ENCODE measurements at regions not wholly inside any gene's neighbourhood (a gene's known extent, or its start where the extent isn't known, plus 50 kb on each side); places are given as distances from the start of the nearest gene placed in this dataset.

GRCh38 chr20:40916276-40916675 is 112.3 kb upstream of the TOP1 start:
- H3K4me1 ChIP-seq (ENCODE audit: insufficient read depth, low read length), result no peaks in the 10 kb centered on the region
- H3K9me3 ChIP-seq (ENCODE audit: control insufficient read depth, insufficient read depth, low read length), result no peaks in the 10 kb centered on the region
- H3K36me3 ChIP-seq (ENCODE audit: insufficient read depth, low read length), result no peaks in the 10 kb centered on the region
- H3K9ac ChIP-seq (ENCODE audit: low read depth, low read length), result no peak overlapping the region

- Histone ChIP-seq H3K4me1 (ENCODE audit: insufficient read depth, low read length) (no peaks in the 10 kb centered on the region), H3K9ac (ENCODE audit: low read depth, low read length) (no peak overlapping the region), H3K9me3 (ENCODE audit: control insufficient read depth, insufficient read depth, low read length) (no peaks in the 10 kb centered on the region), H3K36me3 (ENCODE audit: insufficient read depth, low read length) (no peaks in the 10 kb centered on the region)
These were observed 108.3 kb upstream of the TOP1 start for GRCh38 chr20:40920291-40920690.

DNA sequence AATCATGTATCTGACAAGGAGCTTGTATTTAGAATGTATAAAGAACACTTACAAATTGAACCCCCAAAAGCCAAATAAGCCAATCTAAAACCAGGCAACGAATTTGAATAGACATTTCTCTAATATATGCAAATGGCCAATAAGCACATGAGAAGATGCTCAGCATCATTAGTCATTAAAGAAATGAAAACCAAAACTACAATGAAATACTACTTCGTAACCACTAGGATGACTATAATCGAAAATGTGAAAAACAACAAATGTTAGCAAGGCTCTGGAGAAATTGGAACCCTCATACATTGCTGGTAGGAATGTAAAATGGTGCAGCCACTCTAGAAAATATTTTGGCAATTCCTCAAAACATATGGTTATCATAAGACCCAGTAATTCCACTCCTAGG is 105.8 kb upstream of the TOP1 start:
- Histone ChIP-seq H3K4me1 (ENCODE audit: insufficient read depth, low read length) (no peaks in the 10 kb centered on the region), H3K36me3 (ENCODE audit: insufficient read depth, low read length) (no peaks in the 10 kb centered on the region), H3K9ac (ENCODE audit: low read depth, low read length) (no peak overlapping the region), H3K9me3 (ENCODE audit: control insufficient read depth, insufficient read depth, low read length) (no peaks in the 10 kb centered on the region)

DNA sequence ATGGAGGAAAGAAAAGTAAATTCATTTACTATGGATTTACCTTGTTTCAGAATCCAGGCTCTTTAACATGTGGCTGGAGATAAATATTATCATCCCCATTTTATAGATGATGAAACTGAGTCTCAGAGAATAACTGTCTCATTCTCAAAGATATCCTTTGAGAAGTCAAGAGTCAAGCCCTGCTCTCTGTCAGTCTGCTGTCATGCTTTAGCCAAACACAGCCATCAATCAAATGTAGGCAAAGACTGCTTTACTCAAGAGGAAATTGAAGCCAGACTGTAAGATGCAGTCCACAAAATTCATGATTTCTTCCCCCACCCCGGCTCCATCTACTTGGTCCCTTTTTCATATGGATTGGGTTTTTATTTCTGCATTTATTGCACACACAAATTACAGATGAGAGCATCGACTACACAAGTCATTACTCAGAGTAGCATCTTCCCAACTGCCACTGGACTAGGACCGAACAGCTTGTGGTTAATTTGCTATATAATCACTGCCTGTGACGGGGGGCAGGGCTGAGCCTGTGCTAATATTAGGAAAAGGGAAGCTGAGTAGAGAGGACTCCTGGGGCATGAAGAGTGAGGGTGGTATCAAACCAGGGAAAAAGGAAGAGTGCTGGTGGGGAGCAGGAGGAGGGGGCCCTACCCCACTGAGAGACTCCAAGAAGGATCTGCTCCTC is 102.7 kb upstream of the TOP1 start:
- Histone ChIP-seq H3K9ac (ENCODE audit: low read depth, low read length) (no peak overlapping the region), H3K36me3 (ENCODE audit: insufficient read depth, low read length) (no peaks in the 10 kb centered on the region), H3K9me3 (ENCODE audit: control insufficient read depth, insufficient read depth, low read length) (no peaks in the 10 kb centered on the region), H3K4me1 (ENCODE audit: insufficient read depth, low read length) (no peaks in the 10 kb centered on the region)

DNA sequence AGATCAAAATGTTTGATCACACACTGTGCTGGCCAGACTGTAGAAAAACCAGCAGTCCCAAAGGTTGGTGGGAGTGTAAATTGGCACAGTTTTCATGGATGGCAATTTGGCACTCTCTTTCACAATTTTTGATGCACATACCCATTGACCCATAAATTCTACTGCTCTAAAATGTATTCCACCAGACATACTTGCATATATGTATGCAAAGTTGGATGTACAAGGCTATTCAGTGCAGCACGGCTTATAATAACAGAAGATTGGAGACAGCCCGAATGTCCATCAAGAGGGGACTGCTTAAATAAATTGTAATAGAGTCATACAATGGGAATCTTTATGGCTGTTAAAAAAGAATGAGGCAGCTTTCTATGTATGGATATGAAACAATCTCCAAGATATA is 101.7 kb upstream of the TOP1 start:
- Histone ChIP-seq H3K9ac (ENCODE audit: low read depth, low read length) (no peak overlapping the region), H3K9me3 (ENCODE audit: control insufficient read depth, insufficient read depth, low read length) (no peaks in the 10 kb centered on the region)

GRCh38 chr20:40930561-40930960 is 98.1 kb upstream of the TOP1 start:
- no peaks in the 10 kb centered on the region for H3K36me3 ChIP-seq (ENCODE audit: insufficient read depth, low read length)
- H3K9ac ChIP-seq (ENCODE audit: low read depth, low read length), result no peak overlapping the region
- H3K9me3 ChIP-seq (ENCODE audit: control insufficient read depth, insufficient read depth, low read length), result no peaks in the 10 kb centered on the region
- H3K4me1 ChIP-seq (ENCODE audit: insufficient read depth, low read length), result no peaks in the 10 kb centered on the region

More for the DNA sequence above, 101.7 kb upstream of the TOP1 start:
- Histone ChIP-seq H3K36me3 (ENCODE audit: insufficient read depth, low read length) (no peaks in the 10 kb centered on the region), H3K4me1 (ENCODE audit: insufficient read depth, low read length) (no peaks in the 10 kb centered on the region)

DNA sequence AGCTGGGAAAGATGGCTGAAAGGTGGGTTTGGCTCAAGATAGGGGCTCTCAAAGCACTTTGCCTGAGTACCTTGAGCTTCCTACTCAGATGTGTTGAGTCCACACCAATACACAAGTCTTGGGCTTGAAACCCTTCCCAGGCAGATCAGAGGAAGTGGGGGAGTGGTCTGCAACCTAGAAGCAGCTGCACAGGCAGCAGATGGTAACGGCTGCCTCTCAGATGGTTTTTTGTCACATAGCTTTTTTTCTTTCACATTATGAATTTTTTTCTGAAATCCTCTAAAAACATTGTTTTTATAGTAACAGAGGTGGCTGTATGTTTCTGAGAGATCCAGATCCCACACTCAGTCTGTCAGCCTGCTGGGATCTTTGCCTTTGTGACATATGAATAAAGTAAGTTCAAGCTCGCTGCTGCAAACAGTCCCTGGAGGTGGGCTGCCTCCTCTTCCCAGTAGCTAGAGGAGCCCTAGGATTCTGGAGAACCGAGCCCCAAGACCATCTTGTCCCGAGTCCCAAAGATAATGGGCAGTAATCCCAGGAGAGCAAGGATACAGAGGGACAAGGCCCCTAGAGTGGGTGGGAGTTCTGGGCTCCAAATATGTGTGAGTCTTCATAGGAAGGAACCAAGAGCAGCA is 97.1 kb upstream of the TOP1 start:
- no peaks in the 10 kb centered on the region for H3K4me1 ChIP-seq (ENCODE audit: insufficient read depth, low read length)
- H3K9me3 ChIP-seq (ENCODE audit: control insufficient read depth, insufficient read depth, low read length), result no peaks in the 10 kb centered on the region
- H3K36me3 ChIP-seq (ENCODE audit: insufficient read depth, low read length), result no peaks in the 10 kb centered on the region
- no peak overlapping the region for H3K9ac ChIP-seq (ENCODE audit: low read depth, low read length)

- Histone ChIP-seq H3K9me3 (ENCODE audit: control insufficient read depth, insufficient read depth, low read length) (no peaks in the 10 kb centered on the region), H3K4me1 (ENCODE audit: insufficient read depth, low read length) (no peaks in the 10 kb centered on the region), H3K9ac (ENCODE audit: low read depth, low read length) (no peak overlapping the region), H3K36me3 (ENCODE audit: insufficient read depth, low read length) (no peaks in the 10 kb centered on the region)
These were observed 96.2 kb upstream of the TOP1 start for GRCh38 chr20:40932436-40932835.

- Histone ChIP-seq H3K9me3 (ENCODE audit: control insufficient read depth, insufficient read depth, low read length) (no peaks in the 10 kb centered on the region), H3K4me1 (ENCODE audit: insufficient read depth, low read length) (no peaks in the 10 kb centered on the region), H3K9ac (ENCODE audit: low read depth, low read length) (no peak overlapping the region), H3K36me3 (ENCODE audit: insufficient read depth, low read length) (no peaks in the 10 kb centered on the region)
These were observed 94.9 kb upstream of the TOP1 start for GRCh38 chr20:40933758-40934157.

GRCh38 chr20:40938020-40938419 is 90.6 kb upstream of the TOP1 start:
- Histone ChIP-seq H3K36me3 (ENCODE audit: insufficient read depth, low read length) (no peaks in the 10 kb centered on the region), H3K4me1 (ENCODE audit: insufficient read depth, low read length) (no peaks in the 10 kb centered on the region), H3K9ac (ENCODE audit: low read depth, low read length) (no peak overlapping the region)

GRCh38 chr20:40939667-40940066 is 89.0 kb upstream of the TOP1 start:
- H3K9me3 ChIP-seq (ENCODE audit: control insufficient read depth, insufficient read depth, low read length), result no peaks in the 10 kb centered on the region
- H3K9ac ChIP-seq (ENCODE audit: low read depth, low read length), result no peak overlapping the region
- no peaks in the 10 kb centered on the region for H3K36me3 ChIP-seq (ENCODE audit: insufficient read depth, low read length)
- H3K4me1 ChIP-seq (ENCODE audit: insufficient read depth, low read length), result no peaks in the 10 kb centered on the region

More at GRCh38 chr20:40938020-40938419, 90.6 kb upstream of the TOP1 start:
- H3K9me3 ChIP-seq (ENCODE audit: control insufficient read depth, insufficient read depth, low read length), result no peaks in the 10 kb centered on the region

DNA sequence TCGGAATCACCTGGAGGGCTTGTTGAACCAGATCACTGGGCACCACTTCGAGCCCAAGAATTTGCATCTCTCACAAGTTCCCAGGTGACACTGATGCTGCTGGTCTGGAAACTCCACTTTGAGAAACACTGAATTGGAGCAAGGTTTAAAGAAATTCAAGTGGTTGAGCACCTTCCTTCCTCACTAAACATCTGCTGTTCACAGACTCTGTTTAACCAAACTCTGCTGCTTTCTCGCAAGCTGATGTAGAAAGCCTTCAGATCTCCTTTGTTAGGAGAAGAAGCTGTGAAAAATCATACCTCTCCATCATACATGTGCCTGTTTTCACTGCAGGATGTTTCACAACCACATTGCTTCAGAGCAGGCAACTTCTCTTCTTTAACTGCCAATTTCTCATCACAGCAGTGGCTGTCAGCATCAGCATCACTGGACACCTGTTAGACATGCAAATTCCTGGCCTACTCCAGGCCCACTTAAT is 87.5 kb upstream of the TOP1 start:
- no peaks in the 10 kb centered on the region for H3K36me3 ChIP-seq (ENCODE audit: insufficient read depth, low read length)
- no peak overlapping the region for H3K9ac ChIP-seq (ENCODE audit: low read depth, low read length)
- no peaks in the 10 kb centered on the region for H3K4me1 ChIP-seq (ENCODE audit: insufficient read depth, low read length)
- H3K9me3 ChIP-seq (ENCODE audit: control insufficient read depth, insufficient read depth, low read length), result no peaks in the 10 kb centered on the region

- H3K36me3 ChIP-seq (ENCODE audit: insufficient read depth, low read length), result no peaks in the 10 kb centered on the region
- no peaks in the 10 kb centered on the region for H3K4me1 ChIP-seq (ENCODE audit: insufficient read depth, low read length)
- H3K9ac ChIP-seq (ENCODE audit: low read depth, low read length), result no peak overlapping the region
- no peaks in the 10 kb centered on the region for H3K9me3 ChIP-seq (ENCODE audit: control insufficient read depth, insufficient read depth, low read length)
These were observed 86.6 kb upstream of the TOP1 start for GRCh38 chr20:40942006-40942405.

- Histone ChIP-seq H3K9me3 (ENCODE audit: control insufficient read depth, insufficient read depth, low read length) (no peaks in the 10 kb centered on the region), H3K36me3 (ENCODE audit: insufficient read depth, low read length) (no peaks in the 10 kb centered on the region), H3K9ac (ENCODE audit: low read depth, low read length) (no peak overlapping the region), H3K4me1 (ENCODE audit: insufficient read depth, low read length) (no peaks in the 10 kb centered on the region)
These were observed 85.8 kb upstream of the TOP1 start for GRCh38 chr20:40942775-40943174.

GRCh38 chr20:40943591-40943990 is 85.0 kb upstream of the TOP1 start:
- Histone ChIP-seq H3K9ac (ENCODE audit: low read depth, low read length) (no peak overlapping the region), H3K4me1 (ENCODE audit: insufficient read depth, low read length) (no peaks in the 10 kb centered on the region), H3K36me3 (ENCODE audit: insufficient read depth, low read length) (no peaks in the 10 kb centered on the region), H3K9me3 (ENCODE audit: control insufficient read depth, insufficient read depth, low read length) (no peaks in the 10 kb centered on the region)

Data from ES-I3 (cell line).